SK-N-SH treated with all-trans-retinoic acid at 6 μM for 48 hours (cell line): ENCODE measurements at regions not wholly inside any gene's neighbourhood (a gene's known extent, or its start where the extent isn't known, plus 50 kb on each side); places are given as distances from the start of the nearest gene placed in this dataset.

Experiments used
- ATAC-seq: fragments of 200-7000 bp; cut with Tn5 transposase; 3 replicates; pipeline ENCODE4 v1.9.1; 2020; ENCODE audit warnings: mild to moderate bottlenecking, moderate library complexity
- ARNTL ChIP-seq: fragments of 450-650 bp; formaldehyde crosslinking; IDR thresholded peaks from 2 replicates; pipeline ENCODE4 v1.5.0; 2020; ENCODE audit warnings: low read depth, mild to moderate bottlenecking, moderate library complexity, borderline replicate concordance
- BACH2 ChIP-seq: fragments of 250-450 bp; sonication (Bioruptor Pico); IDR thresholded peaks from 2 replicates; pipeline ENCODE4 v1.9.0; 2021; ENCODE audit warnings: mild to moderate bottlenecking, borderline replicate concordance
- CSDC2 ChIP-seq: fragments of 250-450 bp; sonication (Bioruptor Pico); IDR thresholded peaks from 2 replicates; pipeline ENCODE4 v1.5.0; 2020; ENCODE audit warnings: mild to moderate bottlenecking, moderate library complexity
- ESRRG ChIP-seq: fragments of 250-450 bp; sonication (Bioruptor Pico); IDR thresholded peaks from 2 replicates; pipeline ENCODE4 v1.6.1; 2021; ENCODE audit warnings: mild to moderate bottlenecking
- GLIS3 ChIP-seq: fragments of 250-450 bp; sonication (Bioruptor Pico); IDR thresholded peaks from 2 replicates; pipeline ENCODE4 v1.5.0; 2020; ENCODE audit warnings: mild to moderate bottlenecking, moderate library complexity
- ISL1 ChIP-seq: fragments of 250-450 bp; sonication (Bioruptor Pico); IDR thresholded peaks from 2 replicates; pipeline ENCODE4 v2.1.2; 2022; ENCODE audit warnings: mild to moderate bottlenecking, moderate library complexity
- PPARA ChIP-seq: fragments of 250-450 bp; sonication (Bioruptor Pico); IDR thresholded peaks from 2 replicates; pipeline ENCODE4 v1.5.0; 2020; ENCODE audit warnings: mild to moderate bottlenecking, borderline replicate concordance
- RARB ChIP-seq: fragments of 250-450 bp; sonication (Bioruptor Pico); IDR thresholded peaks from 2 replicates; pipeline ENCODE4 v1.8.0; 2021; ENCODE audit warnings: mild to moderate bottlenecking, moderate library complexity
- SNAI2 ChIP-seq: fragments of 250-450 bp; sonication (Bioruptor Pico); IDR thresholded peaks from 2 replicates; pipeline ENCODE4 v1.5.0; 2020; ENCODE audit warnings: mild to moderate bottlenecking, moderate library complexity
- TCF4 ChIP-seq: fragments of 250-450 bp; sonication (Bioruptor Pico); IDR thresholded peaks from 2 replicates; pipeline ENCODE4 v1.8.0; 2021; ENCODE audit warnings: mild to moderate bottlenecking, moderate library complexity, borderline replicate concordance
- TOX ChIP-seq: fragments of 250-450 bp; sonication (Bioruptor Pico); IDR thresholded peaks from 2 replicates; pipeline ENCODE4 v1.8.0; 2021; ENCODE audit warnings: mild to moderate bottlenecking, moderate library complexity, borderline replicate concordance
- ZC3H10 ChIP-seq: fragments of 250-450 bp; sonication (Bioruptor Pico); IDR thresholded peaks from 2 replicates; pipeline ENCODE4 v1.5.1; 2021; ENCODE audit warnings: mild to moderate bottlenecking, moderate library complexity
- ZFP3 ChIP-seq: fragments of 250-450 bp; sonication (Bioruptor Pico); IDR thresholded peaks from 2 replicates; pipeline ENCODE4 v1.5.0; 2020; ENCODE audit warnings: mild to moderate bottlenecking, moderate library complexity
- ZFP30 ChIP-seq: fragments of 450-650 bp; formaldehyde crosslinking; IDR thresholded peaks from 2 replicates; pipeline ENCODE4 v1.5.0; 2022; ENCODE audit warnings: mild to moderate bottlenecking, moderate library complexity
- ZNF565 ChIP-seq: fragments of 450-650 bp; formaldehyde crosslinking; conservative IDR thresholded peaks from 2 replicates; pipeline ENCODE4 v1.5.0; 2020; ENCODE audit warnings: low read depth, mild to moderate bottlenecking, moderate library complexity
- ZNF70 ChIP-seq: fragments of 450-650 bp; formaldehyde crosslinking; IDR thresholded peaks from 2 replicates; pipeline ENCODE4 v1.5.0; 2020; ENCODE audit warnings: mild to moderate bottlenecking, moderate library complexity
- ZNF8 ChIP-seq: fragments of 450-650 bp; formaldehyde crosslinking; IDR thresholded peaks from 2 replicates; pipeline ENCODE4 v1.5.0; 2020; ENCODE audit warnings: mild to moderate bottlenecking, moderate library complexity
- TF ChIP-seq, protein P1 (sequence below): fragments of 250-450 bp; sonication (Bioruptor Pico); IDR thresholded peaks from 2 replicates; pipeline ENCODE4 v1.5.1; 2021; ENCODE audit warnings: mild to moderate bottlenecking, moderate library complexity
- TF ChIP-seq, protein P2 (sequence below): fragments of 250-450 bp; sonication (Bioruptor Pico); IDR thresholded peaks from 2 replicates; pipeline ENCODE4 v1.8.0; 2021; ENCODE audit warnings: low read depth, mild to moderate bottlenecking, moderate library complexity, borderline replicate concordance
- TF ChIP-seq, protein P3 (sequence below): fragments of 250-450 bp; sonication (Bioruptor Pico); IDR thresholded peaks from 2 replicates; pipeline ENCODE4 v1.8.0; 2020; ENCODE audit warnings: mild to moderate bottlenecking, moderate library complexity, borderline replicate concordance
- TF ChIP-seq, protein P4 (sequence below): fragments of 250-450 bp; sonication (Bioruptor Pico); IDR thresholded peaks from 2 replicates; pipeline ENCODE4 v1.5.0; 2020; ENCODE audit warnings: mild to moderate bottlenecking, moderate library complexity

DNA sequence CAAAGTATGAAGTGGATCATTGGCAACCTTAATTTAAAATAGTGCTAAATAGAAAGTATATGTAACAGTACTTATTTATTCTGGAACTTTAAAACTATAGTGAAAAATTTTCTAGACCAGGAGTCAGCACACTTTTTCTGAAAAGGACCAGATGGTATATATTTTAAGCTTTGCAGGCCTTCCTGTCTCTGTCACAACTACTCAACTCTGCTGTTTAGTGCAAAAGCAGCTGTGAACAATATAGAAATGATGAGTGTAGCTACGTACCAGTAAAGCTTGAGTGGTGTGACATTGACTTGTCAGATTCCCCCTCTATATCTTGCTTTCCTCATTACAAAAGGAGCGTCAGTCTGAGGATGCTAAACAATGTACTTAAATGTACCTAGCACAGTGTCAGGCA lies 88.1 kb upstream of the IGFBP3 start:
- no peak for TF ChIP-seq ZNF70 (CRISPR knock-in tag)
- no peak for TF ChIP-seq TCF4 (CRISPR knock-in tag)
- no peak for TF ChIP-seq BACH2 (CRISPR knock-in tag)
- TF ChIP-seq, protein P1, sequence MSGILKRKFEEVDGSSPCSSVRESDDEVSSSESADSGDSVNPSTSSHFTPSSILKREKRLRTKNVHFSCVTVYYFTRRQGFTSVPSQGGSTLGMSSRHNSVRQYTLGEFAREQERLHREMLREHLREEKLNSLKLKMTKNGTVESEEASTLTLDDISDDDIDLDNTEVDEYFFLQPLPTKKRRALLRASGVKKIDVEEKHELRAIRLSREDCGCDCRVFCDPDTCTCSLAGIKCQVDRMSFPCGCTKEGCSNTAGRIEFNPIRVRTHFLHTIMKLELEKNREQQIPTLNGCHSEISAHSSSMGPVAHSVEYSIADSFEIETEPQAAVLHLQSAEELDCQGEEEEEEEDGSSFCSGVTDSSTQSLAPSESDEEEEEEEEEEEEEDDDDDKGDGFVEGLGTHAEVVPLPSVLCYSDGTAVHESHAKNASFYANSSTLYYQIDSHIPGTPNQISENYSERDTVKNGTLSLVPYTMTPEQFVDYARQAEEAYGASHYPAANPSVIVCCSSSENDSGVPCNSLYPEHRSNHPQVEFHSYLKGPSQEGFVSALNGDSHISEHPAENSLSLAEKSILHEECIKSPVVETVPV, result no peak
- no peak for TF ChIP-seq ZNF565 (CRISPR knock-in tag)
- TF ChIP-seq CSDC2, result no peak
- no peak for TF ChIP-seq SNAI2 (CRISPR knock-in tag)
- TF ChIP-seq RARB (CRISPR knock-in tag), result no peak
- no peak for TF ChIP-seq TOX (CRISPR knock-in tag)
- TF ChIP-seq ZNF8 (CRISPR knock-in tag), result no peak
- no peak for TF ChIP-seq ESRRG (CRISPR knock-in tag)
- no peak for TF ChIP-seq ZC3H10 (CRISPR knock-in tag)
- TF ChIP-seq ZFP3 (CRISPR knock-in tag), result no peak
- TF ChIP-seq ISL1, result no peak
- TF ChIP-seq, protein P2, sequence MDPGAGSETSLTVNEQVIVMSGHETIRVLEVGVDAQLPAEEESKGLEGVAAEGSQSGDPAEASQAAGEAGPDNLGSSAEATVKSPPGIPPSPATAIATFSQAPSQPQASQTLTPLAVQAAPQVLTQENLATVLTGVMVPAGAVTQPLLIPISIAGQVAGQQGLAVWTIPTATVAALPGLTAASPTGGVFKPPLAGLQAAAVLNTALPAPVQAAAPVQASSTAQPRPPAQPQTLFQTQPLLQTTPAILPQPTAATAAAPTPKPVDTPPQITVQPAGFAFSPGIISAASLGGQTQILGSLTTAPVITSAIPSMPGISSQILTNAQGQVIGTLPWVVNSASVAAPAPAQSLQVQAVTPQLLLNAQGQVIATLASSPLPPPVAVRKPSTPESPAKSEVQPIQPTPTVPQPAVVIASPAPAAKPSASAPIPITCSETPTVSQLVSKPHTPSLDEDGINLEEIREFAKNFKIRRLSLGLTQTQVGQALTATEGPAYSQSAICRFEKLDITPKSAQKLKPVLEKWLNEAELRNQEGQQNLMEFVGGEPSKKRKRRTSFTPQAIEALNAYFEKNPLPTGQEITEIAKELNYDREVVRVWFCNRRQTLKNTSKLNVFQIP (CRISPR knock-in tag), result no peak
- TF ChIP-seq PPARA, result no peak
- TF ChIP-seq ARNTL (CRISPR knock-in tag), result no peak
- no peak for TF ChIP-seq GLIS3 (CRISPR knock-in tag)
- no peak for TF ChIP-seq ZFP30 (CRISPR knock-in tag)

DNA sequence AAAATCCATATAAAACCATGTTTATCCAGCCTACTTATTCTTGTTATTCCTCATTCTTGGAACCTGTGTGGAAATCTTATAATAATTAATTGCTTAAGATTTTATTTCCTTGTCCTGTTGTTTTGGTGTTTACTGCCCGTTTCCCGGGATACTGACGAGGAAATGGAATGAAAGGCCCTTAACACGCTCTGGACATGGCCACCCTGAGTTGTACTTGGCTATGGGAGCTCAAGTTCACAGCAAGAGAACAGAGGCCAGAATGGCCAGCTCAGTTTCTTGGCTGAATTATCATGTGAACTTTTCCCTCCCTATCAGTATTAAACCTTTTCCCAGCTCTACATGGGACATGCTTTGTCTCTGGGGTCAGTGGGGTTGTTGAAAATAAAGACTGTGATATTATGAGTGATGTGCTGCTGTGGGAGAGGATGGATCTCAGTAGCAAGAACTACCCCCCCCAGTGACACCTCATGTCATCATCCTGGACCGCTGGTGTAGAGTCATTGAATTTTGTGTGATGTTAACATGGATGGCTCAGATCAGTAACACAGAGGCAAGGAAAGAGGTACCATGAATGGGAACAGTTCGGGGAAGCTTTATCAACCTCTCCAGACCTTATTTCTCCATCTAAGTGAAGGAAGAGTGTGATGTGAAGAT lies 87.0 kb upstream of the IGFBP3 start:
- TF ChIP-seq ESRRG (CRISPR knock-in tag) (no peak), ZC3H10 (CRISPR knock-in tag) (no peak), GLIS3 (CRISPR knock-in tag) (no peak)
- ATAC-seq, result no peak

More for the DNA sequence above, 88.1 kb upstream of the IGFBP3 start:
- no peak for ATAC-seq

DNA sequence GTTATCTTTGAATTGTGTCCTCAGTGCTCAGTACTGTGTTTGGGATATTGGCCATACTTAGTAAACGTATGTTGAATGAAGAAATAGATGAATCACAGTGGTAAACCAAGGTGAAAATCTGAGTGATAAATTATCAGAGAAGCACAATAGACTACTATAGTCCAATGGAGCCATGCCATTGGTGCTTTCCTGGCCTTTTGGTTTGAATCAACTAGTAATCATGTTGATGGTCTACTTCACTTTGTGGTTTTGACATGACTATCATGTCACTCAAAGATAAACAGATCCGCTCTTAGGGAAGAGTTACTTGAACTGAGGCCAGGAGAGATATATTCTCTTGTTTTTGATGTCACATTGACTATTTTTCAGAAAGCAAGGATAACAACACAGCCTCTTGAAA lies 86.1 kb upstream of the IGFBP3 start:
- ATAC-seq, result no peak; the same call in 2 of the 3 replicates
- no peak for TF ChIP-seq PPARA
- TF ChIP-seq, protein P3, sequence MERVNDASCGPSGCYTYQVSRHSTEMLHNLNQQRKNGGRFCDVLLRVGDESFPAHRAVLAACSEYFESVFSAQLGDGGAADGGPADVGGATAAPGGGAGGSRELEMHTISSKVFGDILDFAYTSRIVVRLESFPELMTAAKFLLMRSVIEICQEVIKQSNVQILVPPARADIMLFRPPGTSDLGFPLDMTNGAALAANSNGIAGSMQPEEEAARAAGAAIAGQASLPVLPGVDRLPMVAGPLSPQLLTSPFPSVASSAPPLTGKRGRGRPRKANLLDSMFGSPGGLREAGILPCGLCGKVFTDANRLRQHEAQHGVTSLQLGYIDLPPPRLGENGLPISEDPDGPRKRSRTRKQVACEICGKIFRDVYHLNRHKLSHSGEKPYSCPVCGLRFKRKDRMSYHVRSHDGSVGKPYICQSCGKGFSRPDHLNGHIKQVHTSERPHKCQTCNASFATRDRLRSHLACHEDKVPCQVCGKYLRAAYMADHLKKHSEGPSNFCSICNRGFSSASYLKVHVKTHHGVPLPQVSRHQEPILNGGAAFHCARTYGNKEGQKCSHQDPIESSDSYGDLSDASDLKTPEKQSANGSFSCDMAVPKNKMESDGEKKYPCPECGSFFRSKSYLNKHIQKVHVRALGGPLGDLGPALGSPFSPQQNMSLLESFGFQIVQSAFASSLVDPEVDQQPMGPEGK, result no peak
- 0 out of 2 replicates have a peak, but pooled peaks have one; percentile 31 for TF ChIP-seq TOX (CRISPR knock-in tag)

DNA sequence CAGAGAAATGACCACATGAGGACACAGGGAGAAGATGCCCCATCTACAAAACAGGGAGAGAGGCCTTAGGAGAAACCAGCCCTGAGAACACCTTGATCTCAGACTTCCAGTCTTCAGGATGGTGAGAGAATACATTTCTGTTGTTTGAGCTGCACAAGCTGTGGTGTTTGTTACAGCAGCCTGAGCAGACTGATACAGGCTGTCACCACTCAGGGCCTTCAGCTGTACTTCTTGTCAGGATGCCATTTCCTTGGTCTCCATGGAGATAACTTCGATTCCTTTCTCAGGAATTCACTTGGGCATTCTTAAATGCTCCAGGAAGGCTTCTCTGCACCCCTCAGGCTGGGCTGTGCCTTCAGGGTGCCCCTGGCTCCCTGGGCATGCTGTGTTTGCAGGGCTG lies 85.7 kb upstream of the IGFBP3 start:
- no peak for ATAC-seq
- no peak for TF ChIP-seq PPARA
- TF ChIP-seq TCF4 (CRISPR knock-in tag), result no peak
- TF ChIP-seq ARNTL (CRISPR knock-in tag), result no peak
- no peak for TF ChIP-seq ZNF8 (CRISPR knock-in tag)
- TF ChIP-seq, protein P1, result no peak
- no peak for TF ChIP-seq ZNF565 (CRISPR knock-in tag)
- TF ChIP-seq, protein P4, sequence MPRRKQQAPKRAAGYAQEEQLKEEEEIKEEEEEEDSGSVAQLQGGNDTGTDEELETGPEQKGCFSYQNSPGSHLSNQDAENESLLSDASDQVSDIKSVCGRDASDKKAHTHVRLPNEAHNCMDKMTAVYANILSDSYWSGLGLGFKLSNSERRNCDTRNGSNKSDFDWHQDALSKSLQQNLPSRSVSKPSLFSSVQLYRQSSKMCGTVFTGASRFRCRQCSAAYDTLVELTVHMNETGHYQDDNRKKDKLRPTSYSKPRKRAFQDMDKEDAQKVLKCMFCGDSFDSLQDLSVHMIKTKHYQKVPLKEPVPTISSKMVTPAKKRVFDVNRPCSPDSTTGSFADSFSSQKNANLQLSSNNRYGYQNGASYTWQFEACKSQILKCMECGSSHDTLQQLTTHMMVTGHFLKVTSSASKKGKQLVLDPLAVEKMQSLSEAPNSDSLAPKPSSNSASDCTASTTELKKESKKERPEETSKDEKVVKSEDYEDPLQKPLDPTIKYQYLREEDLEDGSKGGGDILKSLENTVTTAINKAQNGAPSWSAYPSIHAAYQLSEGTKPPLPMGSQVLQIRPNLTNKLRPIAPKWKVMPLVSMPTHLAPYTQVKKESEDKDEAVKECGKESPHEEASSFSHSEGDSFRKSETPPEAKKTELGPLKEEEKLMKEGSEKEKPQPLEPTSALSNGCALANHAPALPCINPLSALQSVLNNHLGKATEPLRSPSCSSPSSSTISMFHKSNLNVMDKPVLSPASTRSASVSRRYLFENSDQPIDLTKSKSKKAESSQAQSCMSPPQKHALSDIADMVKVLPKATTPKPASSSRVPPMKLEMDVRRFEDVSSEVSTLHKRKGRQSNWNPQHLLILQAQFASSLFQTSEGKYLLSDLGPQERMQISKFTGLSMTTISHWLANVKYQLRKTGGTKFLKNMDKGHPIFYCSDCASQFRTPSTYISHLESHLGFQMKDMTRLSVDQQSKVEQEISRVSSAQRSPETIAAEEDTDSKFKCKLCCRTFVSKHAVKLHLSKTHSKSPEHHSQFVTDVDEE (CRISPR knock-in tag), result no peak
